Prostate gland (tissue), 2 donors: ENCODE measurements at regions not wholly inside any gene's neighbourhood (a gene's known extent, or its start where the extent isn't known, plus 50 kb on each side); places are given as distances from the start of the nearest gene placed in this dataset.

ENCODE experiments used
- CTCF ChIP-seq, 4 experiments: fragments of 200-600 bp in 2 of 4; fragments of 450-650 bp in 2 of 4; sonication (generic) in 2 of 4; IDR thresholded peaks; 1 replicate in 3 of 4; 2 replicates in 1 of 4; pipeline ENCODE4 v1.5.1; 2016 to 2019; ENCODE audit warnings: antibody characterized with exemption in 4 of 4, mild to moderate bottlenecking in 2 of 4, moderate library complexity in 2 of 4
- POLR2A ChIP-seq: fragments of 450-650 bp; IDR thresholded peaks from one replicate; pipeline ENCODE4 v1.6.1; 2016; ENCODE audit warnings: antibody characterized with exemption, mild to moderate bottlenecking
- POLR2AphosphoS5 ChIP-seq: sonication (generic); formaldehyde crosslinking; IDR thresholded peaks from one replicate; pipeline ENCODE4 v1.6.1; 2017; ENCODE audit warnings: antibody characterized with exemption

- no peak for TF ChIP-seq CTCF (IDR thresholded peaks at IDR 0.05)
- TF ChIP-seq POLR2A = no peak
- TF ChIP-seq POLR2AphosphoS5 = no peak
These were observed 57.7 kb upstream of the FERMT1 start for GRCh38 chr20:6180531-6180930.
